K562 (cell line): ENCODE measurements at regions not wholly inside any gene's neighbourhood (a gene's known extent, or its start where the extent isn't known, plus 50 kb on each side); places are given as distances from the start of the nearest gene placed in this dataset.

Experiments used
- ATAC-seq: fragments of 200-7000 bp; cut with Tn5 transposase; 3 replicates; pipeline ENCODE4 v1.9.1; 2020; ENCODE audit warnings: moderate library complexity
- BruUV-seq: library from RNA; stranded (reverse); fragments of 400-500 nt; replicated peaks from 2 replicates; lab custom pipeline; 2021; lab: Mats Ljungman, UMichigan
- CTCF ChIA-PET: fragments of 300-600 bp; formaldehyde crosslinking; extraction: SDS; loops from one replicate; lab custom pipeline; 2021; ENCODE audit warnings: low intra/inter-chr PET ratio; lab: Yijun Ruan, JAX
- POLR2A ChIA-PET: fragments of 300-600, 350-650 bp; sonication (Branson Sonifier 250); formaldehyde crosslinking; extraction: SDS; loops from one replicate; lab custom pipeline; 2021; ENCODE audit warnings: antibody characterized with exemption, inconsistent platforms; lab: Yijun Ruan, JAX
- DNase-seq, 4 experiments: peaks; one replicate each; pipeline versions ENCODE4 v3.0.0 to v3.0.0-alpha.2; 2011 to 2018; ENCODE audit warnings: low spot score in 3 of 4, mixed read lengths in 3 of 4; ENCODE audit errors: extremely low read depth in 1 of 4
- FAIRE-seq: peaks from 2 replicates; lab custom pipeline; 2011; peaks lifted over from hg19 to GRCh38; lab: Jason Lieb, UNC
- H2AFZ ChIP-seq: 2 replicates; pipeline ENCODE4 v1.6.0; 2011; ENCODE audit warnings: low read depth, low read length, control low read depth, inconsistent platforms
- H3K27ac ChIP-seq: fragments of 200-600 bp; 3 replicates; pipeline ENCODE4 v1.8.0; 2011; ENCODE audit warnings: low read depth, mild to moderate bottlenecking, control low read depth, inconsistent platforms, low read length, moderate library complexity, mixed read lengths; ENCODE audit errors: extremely low read depth
- H3K27me3 ChIP-seq, 2 experiments: fragments of 300-600 bp in 1 of 2; 2 replicates in 1 of 2; 3 replicates in 1 of 2; pipeline versions ENCODE4 v1.6.0 to v1.8.0; 2011; ENCODE audit warnings: inconsistent platforms in 2 of 2, low read length in 2 of 2, mild to moderate bottlenecking in 1 of 2, mixed read lengths in 1 of 2, moderate library complexity in 1 of 2; ENCODE audit not compliant: control insufficient read depth in 2 of 2, insufficient read depth in 2 of 2
- H3K36me3 ChIP-seq: fragments of 300-600 bp; 3 replicates; pipeline ENCODE4 v1.8.0; 2011; ENCODE audit warnings: mild to moderate bottlenecking, low read length, inconsistent platforms; ENCODE audit not compliant: control insufficient read depth, insufficient read depth
- H3K4me1 ChIP-seq, 2 experiments: fragments of 200-600 bp in 1 of 2; replicated peaks in 1 of 2; 2 replicates in 1 of 2; 3 replicates in 1 of 2; pipeline versions ENCODE4 v1.5.1 to v1.8.0; 2011; ENCODE audit warnings: inconsistent platforms in 2 of 2, low read length in 2 of 2, mild to moderate bottlenecking in 1 of 2, mixed read lengths in 1 of 2, moderate library complexity in 1 of 2; ENCODE audit not compliant: control insufficient read depth in 2 of 2, insufficient read depth in 2 of 2
- H3K4me2 ChIP-seq: 2 replicates; pipeline ENCODE4 v1.6.1; 2011; ENCODE audit warnings: low read length, control low read depth, inconsistent platforms, mixed read lengths; ENCODE audit not compliant: insufficient read depth
- H3K4me3 ChIP-seq: fragments of 200-600 bp; sonication (generic), shearing (Covaris generic); 2 replicates; pipeline ENCODE4 v1.5.1; 2016; ENCODE audit warnings: control low read depth, inconsistent platforms
- H3K79me2 ChIP-seq: fragments of 200-600 bp; 3 replicates; pipeline ENCODE4 v1.8.0; 2011; ENCODE audit warnings: low read length, inconsistent platforms; ENCODE audit not compliant: control insufficient read depth, insufficient read depth
- H3K9ac ChIP-seq, 2 experiments: 2 replicates each; pipeline versions ENCODE4 v1.6.0 to v1.6.1; 2011; ENCODE audit warnings: low read depth in 2 of 2, low read length in 2 of 2, control low read depth in 1 of 2, inconsistent platforms in 1 of 2, mild to moderate bottlenecking in 1 of 2, mixed read lengths in 1 of 2; ENCODE audit not compliant: insufficient read depth in 1 of 2
- H3K9me1 ChIP-seq: one replicate; pipeline ENCODE4 v1.6.0; 2011; ENCODE audit warnings: inconsistent platforms, mild to moderate bottlenecking, low read length, moderate library complexity; ENCODE audit not compliant: control insufficient read depth, insufficient read depth
- H3K9me3 ChIP-seq: replicated peaks from 2 replicates; pipeline ENCODE4 v1.5.1; 2011; ENCODE audit warnings: low read depth, low read length, inconsistent platforms; ENCODE audit not compliant: control insufficient read depth, insufficient read depth
- H4K20me1 ChIP-seq: replicated peaks from 2 replicates; pipeline ENCODE4 v1.6.1; 2011; ENCODE audit warnings: low read length, inconsistent platforms, mixed read lengths; ENCODE audit not compliant: control insufficient read depth, insufficient read depth
- CBX5 ChIP-seq: IDR thresholded peaks from 2 replicates; pipeline ENCODE4 v1.6.1; 2014; ENCODE audit warnings: low read depth, borderline replicate concordance
- EP400 ChIP-seq: fragments of 450-650 bp; IDR thresholded peaks from 2 replicates; pipeline ENCODE4 v1.6.1; 2017; ENCODE audit warnings: antibody characterized with exemption, mild to moderate bottlenecking, moderate library complexity
- SMARCA4 ChIP-seq: fragments of 450-650 bp; IDR thresholded peaks from 2 replicates; pipeline ENCODE4 v1.6.1; 2016
- ZNF449 ChIP-seq: fragments of 250-450 bp; sonication (Bioruptor Pico); IDR thresholded peaks from 2 replicates; pipeline ENCODE4 v1.8.0; 2022; ENCODE audit warnings: moderate library complexity, mild to moderate bottlenecking, inconsistent platforms
- ZNF785 ChIP-seq: fragments of 250-450 bp; sonication (Bioruptor Pico); IDR thresholded peaks from 2 replicates; pipeline ENCODE4 v1.4.0; 2020; ENCODE audit warnings: mild to moderate bottlenecking
- WGBS: fragments of 100-300 bp; shearing (Covaris generic); methylation state at CpG from one replicate; pipeline ENCODE4 v1.1.6; 2016; ENCODE audit warnings: low coverage, mixed read lengths; ENCODE audit not compliant: insufficient coverage; ENCODE audit errors: missing lambda C conversion rate; 5-methylcytosine and 5-hydroxymethylcytosine counted together
- in situ Hi-C: fragments of 300-500 bp; cut with MboI; formaldehyde crosslinking; loops from 4 replicates; pipeline ENCODE4 v1.15.0; 2018; ENCODE audit warnings: inconsistent platforms, mixed read lengths
- intact Hi-C: fragments of 100-400 bp; cut with micrococcal nuclease; formaldehyde crosslinking; loops from 2 replicates; pipeline ENCODE4 v1.14.2; 2022
- TF ChIP-seq, protein P1 (sequence below): IDR thresholded peaks from 2 replicates; pipeline ENCODE4 v1.6.1; 2011; ENCODE audit warnings: borderline replicate concordance, low read depth, mild to moderate bottlenecking, moderate library complexity, low read length; ENCODE audit not compliant: insufficient read depth, poor library complexity, severe bottlenecking
- TF ChIP-seq, protein P2 (sequence below): fragments of 450-650 bp; IDR thresholded peaks from 2 replicates; pipeline ENCODE4 v1.6.1; 2016; ENCODE audit warnings: borderline replicate concordance
- TF ChIP-seq, protein P3 (sequence below), 2 experiments: fragments of 450-650 bp; IDR thresholded peaks; 2 replicates each; pipeline ENCODE4 v1.6.1; 2018; ENCODE audit warnings: mild to moderate bottlenecking in 2 of 2, low read depth in 1 of 2; ENCODE audit not compliant: partially characterized antibody in 2 of 2

DNA sequence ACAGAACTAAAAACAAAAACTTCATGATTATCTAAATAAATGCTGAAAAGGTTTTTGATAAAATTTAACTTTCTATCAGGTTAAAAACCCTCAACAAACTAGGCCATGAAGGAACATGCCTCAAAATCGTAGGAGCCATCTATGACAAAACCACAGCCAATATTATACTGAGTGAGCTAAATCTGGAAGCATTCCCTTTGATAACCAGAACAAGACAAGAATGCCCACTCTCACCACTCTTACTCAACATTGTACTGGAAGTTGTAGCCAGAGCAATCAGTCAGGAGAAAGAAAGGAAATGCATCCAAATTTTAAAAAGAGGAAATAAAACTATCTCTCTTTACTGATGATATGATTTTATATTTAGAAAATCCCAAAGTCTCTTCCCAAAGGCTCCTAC, 228.7 kb downstream of the CHRM2 start:
- POLR2A ChIA-PET = no interaction called here
- H3K9ac ChIP-seq = no peak overlapping the region
- no peak for ATAC-seq
- WGBS = 3% methylated on average over 1 of the region's 1 CpG
- TF ChIP-seq ZNF449 (no peak), EP400 (no peak), CBX5 (no peak), SMARCA4 (no peak), ZNF785 (CRISPR knock-in tag) (no peak)
- TF ChIP-seq, protein P1, sequence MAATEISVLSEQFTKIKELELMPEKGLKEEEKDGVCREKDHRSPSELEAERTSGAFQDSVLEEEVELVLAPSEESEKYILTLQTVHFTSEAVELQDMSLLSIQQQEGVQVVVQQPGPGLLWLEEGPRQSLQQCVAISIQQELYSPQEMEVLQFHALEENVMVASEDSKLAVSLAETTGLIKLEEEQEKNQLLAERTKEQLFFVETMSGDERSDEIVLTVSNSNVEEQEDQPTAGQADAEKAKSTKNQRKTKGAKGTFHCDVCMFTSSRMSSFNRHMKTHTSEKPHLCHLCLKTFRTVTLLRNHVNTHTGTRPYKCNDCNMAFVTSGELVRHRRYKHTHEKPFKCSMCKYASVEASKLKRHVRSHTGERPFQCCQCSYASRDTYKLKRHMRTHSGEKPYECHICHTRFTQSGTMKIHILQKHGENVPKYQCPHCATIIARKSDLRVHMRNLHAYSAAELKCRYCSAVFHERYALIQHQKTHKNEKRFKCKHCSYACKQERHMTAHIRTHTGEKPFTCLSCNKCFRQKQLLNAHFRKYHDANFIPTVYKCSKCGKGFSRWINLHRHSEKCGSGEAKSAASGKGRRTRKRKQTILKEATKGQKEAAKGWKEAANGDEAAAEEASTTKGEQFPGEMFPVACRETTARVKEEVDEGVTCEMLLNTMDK = no peak
- TF ChIP-seq, protein P2, sequence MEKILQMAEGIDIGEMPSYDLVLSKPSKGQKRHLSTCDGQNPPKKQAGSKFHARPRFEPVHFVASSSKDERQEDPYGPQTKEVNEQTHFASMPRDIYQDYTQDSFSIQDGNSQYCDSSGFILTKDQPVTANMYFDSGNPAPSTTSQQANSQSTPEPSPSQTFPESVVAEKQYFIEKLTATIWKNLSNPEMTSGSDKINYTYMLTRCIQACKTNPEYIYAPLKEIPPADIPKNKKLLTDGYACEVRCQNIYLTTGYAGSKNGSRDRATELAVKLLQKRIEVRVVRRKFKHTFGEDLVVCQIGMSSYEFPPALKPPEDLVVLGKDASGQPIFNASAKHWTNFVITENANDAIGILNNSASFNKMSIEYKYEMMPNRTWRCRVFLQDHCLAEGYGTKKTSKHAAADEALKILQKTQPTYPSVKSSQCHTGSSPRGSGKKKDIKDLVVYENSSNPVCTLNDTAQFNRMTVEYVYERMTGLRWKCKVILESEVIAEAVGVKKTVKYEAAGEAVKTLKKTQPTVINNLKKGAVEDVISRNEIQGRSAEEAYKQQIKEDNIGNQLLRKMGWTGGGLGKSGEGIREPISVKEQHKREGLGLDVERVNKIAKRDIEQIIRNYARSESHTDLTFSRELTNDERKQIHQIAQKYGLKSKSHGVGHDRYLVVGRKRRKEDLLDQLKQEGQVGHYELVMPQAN = no peak
- TF ChIP-seq, protein P3, sequence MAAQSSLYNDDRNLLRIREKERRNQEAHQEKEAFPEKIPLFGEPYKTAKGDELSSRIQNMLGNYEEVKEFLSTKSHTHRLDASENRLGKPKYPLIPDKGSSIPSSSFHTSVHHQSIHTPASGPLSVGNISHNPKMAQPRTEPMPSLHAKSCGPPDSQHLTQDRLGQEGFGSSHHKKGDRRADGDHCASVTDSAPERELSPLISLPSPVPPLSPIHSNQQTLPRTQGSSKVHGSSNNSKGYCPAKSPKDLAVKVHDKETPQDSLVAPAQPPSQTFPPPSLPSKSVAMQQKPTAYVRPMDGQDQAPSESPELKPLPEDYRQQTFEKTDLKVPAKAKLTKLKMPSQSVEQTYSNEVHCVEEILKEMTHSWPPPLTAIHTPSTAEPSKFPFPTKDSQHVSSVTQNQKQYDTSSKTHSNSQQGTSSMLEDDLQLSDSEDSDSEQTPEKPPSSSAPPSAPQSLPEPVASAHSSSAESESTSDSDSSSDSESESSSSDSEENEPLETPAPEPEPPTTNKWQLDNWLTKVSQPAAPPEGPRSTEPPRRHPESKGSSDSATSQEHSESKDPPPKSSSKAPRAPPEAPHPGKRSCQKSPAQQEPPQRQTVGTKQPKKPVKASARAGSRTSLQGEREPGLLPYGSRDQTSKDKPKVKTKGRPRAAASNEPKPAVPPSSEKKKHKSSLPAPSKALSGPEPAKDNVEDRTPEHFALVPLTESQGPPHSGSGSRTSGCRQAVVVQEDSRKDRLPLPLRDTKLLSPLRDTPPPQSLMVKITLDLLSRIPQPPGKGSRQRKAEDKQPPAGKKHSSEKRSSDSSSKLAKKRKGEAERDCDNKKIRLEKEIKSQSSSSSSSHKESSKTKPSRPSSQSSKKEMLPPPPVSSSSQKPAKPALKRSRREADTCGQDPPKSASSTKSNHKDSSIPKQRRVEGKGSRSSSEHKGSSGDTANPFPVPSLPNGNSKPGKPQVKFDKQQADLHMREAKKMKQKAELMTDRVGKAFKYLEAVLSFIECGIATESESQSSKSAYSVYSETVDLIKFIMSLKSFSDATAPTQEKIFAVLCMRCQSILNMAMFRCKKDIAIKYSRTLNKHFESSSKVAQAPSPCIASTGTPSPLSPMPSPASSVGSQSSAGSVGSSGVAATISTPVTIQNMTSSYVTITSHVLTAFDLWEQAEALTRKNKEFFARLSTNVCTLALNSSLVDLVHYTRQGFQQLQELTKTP (IDR thresholded peaks at IDR 0.05; ENCODE audit: low read depth in 1 of 2, partially characterized antibody in 2 of 2) = no peak
- no peaks in the 10 kb centered on the region for H3K79me2 ChIP-seq
- CTCF ChIA-PET = no interaction called here
- no peak for DNase-seq
- H3K4me3 ChIP-seq = no peak overlapping the region
- 0 out of 2 replicates have a peak, but pooled peaks cover 3% of the 10 kb centered on the region for H3K9me3 ChIP-seq
- no peaks in the 10 kb centered on the region for H3K27me3 ChIP-seq
- no TSS peak for BruUV-seq
- no peak for FAIRE-seq
- H3K4me1 ChIP-seq = no peaks in the 10 kb centered on the region
- H3K4me2 ChIP-seq = no peak overlapping the region
- no peaks in the 10 kb centered on the region for H4K20me1 ChIP-seq
- no peak overlapping the region for H2AFZ ChIP-seq
- H3K27ac ChIP-seq = no peak overlapping the region
- intact Hi-C loops (no loop called here), in situ Hi-C loops (no loop called here)
- no peaks in the 10 kb centered on the region for H3K9me1 ChIP-seq
- no peaks in the 10 kb centered on the region for H3K36me3 ChIP-seq
